ENCODE measurements at regions not wholly inside any gene's neighbourhood (a gene's known extent, or its start where the extent isn't known, plus 50 kb on each side); places are given as distances from the start of the nearest gene placed in this dataset.

DNA sequence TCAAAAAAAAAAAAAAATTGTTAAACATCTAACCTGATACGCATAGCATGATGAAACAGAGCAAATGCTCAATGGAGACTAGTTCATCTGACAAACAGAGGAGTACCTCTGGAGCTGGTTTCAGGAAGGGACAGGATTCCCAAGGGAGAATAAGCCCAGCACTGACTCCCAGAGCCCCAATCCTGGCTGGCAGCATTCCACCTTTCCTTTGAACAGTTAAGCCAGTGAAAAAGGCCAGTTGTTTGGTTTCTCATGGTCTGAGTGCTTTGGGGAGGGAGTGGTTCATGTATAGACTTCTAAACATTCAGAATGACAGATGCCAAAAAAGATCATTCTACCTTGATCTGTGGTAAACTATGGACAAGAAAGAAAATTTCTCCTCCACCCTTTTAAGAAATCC lies 277.9 kb upstream of the RARB start:
- ATAC-seq (ENCODE audit: low FRiP score), result no peak
- TF ChIP-seq, protein P1, sequence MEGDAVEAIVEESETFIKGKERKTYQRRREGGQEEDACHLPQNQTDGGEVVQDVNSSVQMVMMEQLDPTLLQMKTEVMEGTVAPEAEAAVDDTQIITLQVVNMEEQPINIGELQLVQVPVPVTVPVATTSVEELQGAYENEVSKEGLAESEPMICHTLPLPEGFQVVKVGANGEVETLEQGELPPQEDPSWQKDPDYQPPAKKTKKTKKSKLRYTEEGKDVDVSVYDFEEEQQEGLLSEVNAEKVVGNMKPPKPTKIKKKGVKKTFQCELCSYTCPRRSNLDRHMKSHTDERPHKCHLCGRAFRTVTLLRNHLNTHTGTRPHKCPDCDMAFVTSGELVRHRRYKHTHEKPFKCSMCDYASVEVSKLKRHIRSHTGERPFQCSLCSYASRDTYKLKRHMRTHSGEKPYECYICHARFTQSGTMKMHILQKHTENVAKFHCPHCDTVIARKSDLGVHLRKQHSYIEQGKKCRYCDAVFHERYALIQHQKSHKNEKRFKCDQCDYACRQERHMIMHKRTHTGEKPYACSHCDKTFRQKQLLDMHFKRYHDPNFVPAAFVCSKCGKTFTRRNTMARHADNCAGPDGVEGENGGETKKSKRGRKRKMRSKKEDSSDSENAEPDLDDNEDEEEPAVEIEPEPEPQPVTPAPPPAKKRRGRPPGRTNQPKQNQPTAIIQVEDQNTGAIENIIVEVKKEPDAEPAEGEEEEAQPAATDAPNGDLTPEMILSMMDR (IDR thresholded peaks at IDR 0.05), result no peak
- DNase-seq (ENCODE audit: low spot score), result no peak

DNA sequence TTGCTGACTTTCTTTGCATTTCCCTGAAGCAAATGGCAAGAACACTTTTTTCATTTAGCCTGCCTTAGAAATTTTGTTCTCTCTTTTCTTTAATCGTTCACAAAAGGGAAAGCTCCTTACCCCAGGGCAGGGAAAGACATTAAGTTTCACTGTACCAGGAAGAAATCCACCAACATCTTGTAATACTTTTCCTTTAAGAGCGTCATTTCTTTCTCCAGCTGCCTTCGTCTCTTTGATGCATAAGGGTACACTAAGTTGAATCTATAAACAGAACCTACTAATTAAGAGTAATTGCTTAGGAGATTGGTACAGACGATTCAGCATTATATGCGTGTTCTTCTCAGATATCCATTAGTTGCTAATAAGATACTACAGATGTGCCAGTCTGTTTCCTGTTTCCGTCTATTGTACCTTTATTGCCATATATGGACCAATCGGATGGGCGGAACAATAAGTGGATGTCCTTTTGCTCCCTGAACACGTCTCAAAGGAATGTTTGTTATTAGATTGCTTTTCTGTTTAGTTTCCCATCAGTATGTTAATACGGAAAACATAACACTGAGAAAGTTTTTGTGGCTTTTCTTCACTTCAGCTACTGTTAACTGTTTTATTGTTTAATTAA lies 276.7 kb upstream of the RARB start:
- ATAC-seq (ENCODE audit: low FRiP score) (no peak), DNase-seq (ENCODE audit: low spot score) (no peak)
- TF ChIP-seq, protein P1 (IDR thresholded peaks at IDR 0.05), result no peak

GRCh38 chr3:25151903-25152295 lies 276.2 kb upstream of the RARB start:
- TF ChIP-seq, protein P1 (IDR thresholded peaks at IDR 0.05), result no peak
- DNase-seq (ENCODE audit: low spot score), result no peak
- no peak for ATAC-seq (ENCODE audit: low FRiP score)

GRCh38 chr3:25153136-25153535 lies 274.9 kb upstream of the RARB start:
- ATAC-seq (ENCODE audit: low FRiP score), result no peak
- TF ChIP-seq, protein P1 (IDR thresholded peaks at IDR 0.05), result no peak
- DNase-seq (ENCODE audit: low spot score), result no peak

DNA sequence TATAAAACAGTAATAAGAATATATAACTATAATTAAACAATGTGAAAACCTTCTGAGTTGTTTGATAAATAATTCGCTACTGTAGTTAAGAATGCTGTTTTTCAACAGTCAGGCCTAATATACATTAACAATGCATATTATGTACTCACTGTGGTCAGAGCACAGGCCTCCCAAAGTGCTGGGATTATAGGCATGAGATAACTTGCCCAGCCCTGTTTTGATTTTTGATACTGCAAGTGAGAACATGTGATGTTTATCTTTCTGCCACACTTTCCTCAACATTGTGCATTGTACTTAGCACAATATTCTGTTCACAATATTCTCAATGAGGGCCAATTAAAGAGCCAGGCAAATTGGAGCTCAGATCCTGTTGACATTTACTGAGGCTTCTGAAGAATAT lies 274.5 kb upstream of the RARB start:
- TF ChIP-seq, protein P1 (IDR thresholded peaks at IDR 0.05), result no peak
- no peak for ATAC-seq (ENCODE audit: low FRiP score)
- DNase-seq (ENCODE audit: low spot score), result no peak

DNA sequence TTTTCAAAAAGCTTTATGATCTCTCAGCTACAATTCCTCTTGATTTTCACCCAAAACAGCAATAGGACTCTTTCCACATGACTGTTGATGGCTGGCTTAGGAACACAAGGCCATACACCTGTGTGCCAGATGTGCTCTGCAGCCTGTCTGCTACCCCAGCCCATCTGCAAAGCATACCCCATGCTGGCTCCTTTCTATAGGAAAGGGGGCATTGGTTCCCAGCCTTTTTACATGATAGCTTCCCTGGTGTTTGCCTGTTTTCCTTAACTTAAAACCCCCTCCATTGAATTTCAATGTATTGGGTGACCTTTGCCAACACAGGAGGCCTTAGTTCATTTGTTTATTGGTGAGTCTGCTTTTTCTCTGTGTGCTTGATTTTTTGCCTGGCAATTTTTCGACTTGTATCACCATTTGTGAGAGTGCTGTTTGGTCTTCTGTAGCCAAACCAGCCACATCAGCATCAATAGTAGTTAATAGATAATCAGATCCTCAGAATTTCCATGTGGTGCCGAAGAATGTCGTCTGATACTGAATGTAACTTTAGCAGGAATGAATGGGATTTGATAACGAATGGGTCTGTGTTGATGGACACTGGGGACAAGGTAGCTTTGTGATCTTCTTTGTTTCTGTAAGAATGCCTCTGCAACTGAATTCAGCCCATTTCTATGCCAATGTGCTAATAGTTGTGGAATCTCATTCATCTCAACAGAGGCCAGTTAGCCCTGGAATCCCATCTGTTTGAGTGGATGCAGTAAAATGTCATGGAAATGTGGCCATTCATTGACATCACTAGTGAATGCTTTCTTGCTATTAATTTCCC lies 272.2 kb upstream of the RARB start:
- no peak for ATAC-seq (ENCODE audit: low FRiP score)

More for the DNA sequence above, 272.2 kb upstream of the RARB start:
- no peak for DNase-seq (ENCODE audit: low spot score)
- TF ChIP-seq, protein P1 (IDR thresholded peaks at IDR 0.05), result no peak

Data from omental fat pad (tissue), 3 donors.